ENCODE measurements at regions not wholly inside any gene's neighbourhood (a gene's known extent, or its start where the extent isn't known, plus 50 kb on each side); places are given as distances from the start of the nearest gene placed in this dataset.

- TF ChIP-seq POLR2A (IDR thresholded peaks at IDR 0.05; ENCODE audit: low read depth, low read length) (no peak), CTCF (conservative IDR thresholded peaks at IDR 0.05; ENCODE audit: low read depth, low read length) (no peak), MAZ (IDR thresholded peaks at IDR 0.05; ENCODE audit: borderline replicate concordance, low read depth, low read length) (no peak), NFE2L2 (IDR thresholded peaks at IDR 0.05; ENCODE audit: low read depth, low read length) (no peak), MXI1 (IDR thresholded peaks at IDR 0.05; ENCODE audit: borderline replicate concordance, low read depth, low read length) (no peak), RAD21 (IDR thresholded peaks at IDR 0.05; ENCODE audit: low read length) (no peak), RFX5 (IDR thresholded peaks at IDR 0.05; ENCODE audit: low read depth, low read length) (no peak), SMC3 (IDR thresholded peaks at IDR 0.05; ENCODE audit: low read depth, low read length) (no peak), RCOR1 (IDR thresholded peaks at IDR 0.05; ENCODE audit: insufficient replicate concordance, low read length) (no peak), FOS (IDR thresholded peaks at IDR 0.05; ENCODE audit: low read depth, low read length) (no peak), BHLHE40 (IDR thresholded peaks at IDR 0.05; ENCODE audit: low read depth, low read length) (no peak)
- TF ChIP-seq, protein P1, sequence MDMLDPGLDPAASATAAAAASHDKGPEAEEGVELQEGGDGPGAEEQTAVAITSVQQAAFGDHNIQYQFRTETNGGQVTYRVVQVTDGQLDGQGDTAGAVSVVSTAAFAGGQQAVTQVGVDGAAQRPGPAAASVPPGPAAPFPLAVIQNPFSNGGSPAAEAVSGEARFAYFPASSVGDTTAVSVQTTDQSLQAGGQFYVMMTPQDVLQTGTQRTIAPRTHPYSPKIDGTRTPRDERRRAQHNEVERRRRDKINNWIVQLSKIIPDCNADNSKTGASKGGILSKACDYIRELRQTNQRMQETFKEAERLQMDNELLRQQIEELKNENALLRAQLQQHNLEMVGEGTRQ (IDR thresholded peaks at IDR 0.05; ENCODE audit: low read depth, low read length): no peak
- TF ChIP-seq, protein P2, sequence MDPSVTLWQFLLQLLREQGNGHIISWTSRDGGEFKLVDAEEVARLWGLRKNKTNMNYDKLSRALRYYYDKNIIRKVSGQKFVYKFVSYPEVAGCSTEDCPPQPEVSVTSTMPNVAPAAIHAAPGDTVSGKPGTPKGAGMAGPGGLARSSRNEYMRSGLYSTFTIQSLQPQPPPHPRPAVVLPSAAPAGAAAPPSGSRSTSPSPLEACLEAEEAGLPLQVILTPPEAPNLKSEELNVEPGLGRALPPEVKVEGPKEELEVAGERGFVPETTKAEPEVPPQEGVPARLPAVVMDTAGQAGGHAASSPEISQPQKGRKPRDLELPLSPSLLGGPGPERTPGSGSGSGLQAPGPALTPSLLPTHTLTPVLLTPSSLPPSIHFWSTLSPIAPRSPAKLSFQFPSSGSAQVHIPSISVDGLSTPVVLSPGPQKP (IDR thresholded peaks at IDR 0.05; ENCODE audit: borderline replicate concordance, low read depth, low read length): no peak
These were observed 554.4 kb downstream of the TRAM1L1 start for GRCh38 chr4:116531026-116531425.

Data from IMR-90 (cell line).